ENCODE measurements at regions not wholly inside any gene's neighbourhood (a gene's known extent, or its start where the extent isn't known, plus 50 kb on each side); places are given as distances from the start of the nearest gene placed in this dataset.

DNA sequence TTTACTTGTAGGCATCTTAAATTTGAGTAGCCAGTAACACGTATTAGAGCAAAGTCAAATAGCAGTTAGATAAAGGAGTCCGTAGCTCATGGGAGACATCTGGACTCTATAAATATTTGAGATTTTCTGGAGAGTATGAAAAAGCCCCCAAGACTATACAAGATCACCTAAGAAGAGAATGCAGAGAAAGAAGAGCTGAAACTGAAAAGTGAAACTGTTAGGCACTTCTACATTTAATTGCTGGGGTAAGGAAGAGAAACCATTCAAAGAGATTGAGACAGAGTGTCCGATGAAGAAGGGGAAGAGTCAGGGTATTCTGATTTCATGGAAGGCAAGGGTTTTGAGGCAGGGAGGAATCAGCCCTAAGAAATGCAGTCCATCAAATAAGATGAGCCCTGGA, 2372.1 kb downstream of the MAT2B start:
- DNase-seq (ENCODE audit: low read depth): no peak
- no peak overlapping the region for H3K4me3 ChIP-seq (ENCODE audit: low read depth, low read length)
- TF ChIP-seq, protein P1, sequence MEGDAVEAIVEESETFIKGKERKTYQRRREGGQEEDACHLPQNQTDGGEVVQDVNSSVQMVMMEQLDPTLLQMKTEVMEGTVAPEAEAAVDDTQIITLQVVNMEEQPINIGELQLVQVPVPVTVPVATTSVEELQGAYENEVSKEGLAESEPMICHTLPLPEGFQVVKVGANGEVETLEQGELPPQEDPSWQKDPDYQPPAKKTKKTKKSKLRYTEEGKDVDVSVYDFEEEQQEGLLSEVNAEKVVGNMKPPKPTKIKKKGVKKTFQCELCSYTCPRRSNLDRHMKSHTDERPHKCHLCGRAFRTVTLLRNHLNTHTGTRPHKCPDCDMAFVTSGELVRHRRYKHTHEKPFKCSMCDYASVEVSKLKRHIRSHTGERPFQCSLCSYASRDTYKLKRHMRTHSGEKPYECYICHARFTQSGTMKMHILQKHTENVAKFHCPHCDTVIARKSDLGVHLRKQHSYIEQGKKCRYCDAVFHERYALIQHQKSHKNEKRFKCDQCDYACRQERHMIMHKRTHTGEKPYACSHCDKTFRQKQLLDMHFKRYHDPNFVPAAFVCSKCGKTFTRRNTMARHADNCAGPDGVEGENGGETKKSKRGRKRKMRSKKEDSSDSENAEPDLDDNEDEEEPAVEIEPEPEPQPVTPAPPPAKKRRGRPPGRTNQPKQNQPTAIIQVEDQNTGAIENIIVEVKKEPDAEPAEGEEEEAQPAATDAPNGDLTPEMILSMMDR (IDR thresholded peaks at IDR 0.05; ENCODE audit: low read depth, low read length): no peak
- TF ChIP-seq, protein P2, sequence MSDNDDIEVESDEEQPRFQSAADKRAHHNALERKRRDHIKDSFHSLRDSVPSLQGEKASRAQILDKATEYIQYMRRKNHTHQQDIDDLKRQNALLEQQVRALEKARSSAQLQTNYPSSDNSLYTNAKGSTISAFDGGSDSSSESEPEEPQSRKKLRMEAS (IDR thresholded peaks at IDR 0.05; ENCODE audit: low read depth, low read length): no peak
- TF ChIP-seq POLR2A (IDR thresholded peaks at IDR 0.05; ENCODE audit: extremely low read depth, insufficient read length) (no peak), MYC (IDR thresholded peaks at IDR 0.05; ENCODE audit: low read depth, low read length) (no peak)

GRCh38 chr5:165881259-165881658, 2375.8 kb downstream of the MAT2B start:
- no peak for TF ChIP-seq MYC (IDR thresholded peaks at IDR 0.05; ENCODE audit: low read depth, low read length)
- TF ChIP-seq, protein P2 (IDR thresholded peaks at IDR 0.05; ENCODE audit: low read depth, low read length): no peak
- TF ChIP-seq, protein P1 (IDR thresholded peaks at IDR 0.05; ENCODE audit: low read depth, low read length): peak; percentile 4
- TF ChIP-seq POLR2A (IDR thresholded peaks at IDR 0.05; ENCODE audit: extremely low read depth, insufficient read length): no peak
- peak; percentile 20 for DNase-seq (ENCODE audit: low read depth)
- H3K4me3 ChIP-seq (ENCODE audit: low read depth, low read length): no peak overlapping the region

DNA sequence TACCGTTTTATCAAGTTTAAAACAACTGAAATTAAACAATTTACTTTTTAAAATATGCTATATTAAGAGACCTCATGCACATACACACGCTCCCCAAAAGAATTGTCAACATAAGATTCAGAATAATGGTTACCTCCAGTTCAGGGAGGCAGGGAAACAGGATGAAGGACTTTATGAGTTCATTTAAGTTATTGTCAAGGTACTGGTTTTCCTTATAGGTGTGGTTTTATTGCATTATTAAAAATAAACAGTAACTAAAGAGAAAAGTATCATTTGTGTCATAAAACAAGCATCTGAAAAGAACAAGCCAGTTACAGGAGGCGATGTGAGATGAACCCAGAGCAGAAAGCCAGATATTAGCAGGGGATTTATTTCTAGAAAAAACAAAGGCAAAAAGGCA, 2376.7 kb downstream of the MAT2B start:
- DNase-seq (ENCODE audit: low read depth): no peak
- H3K4me3 ChIP-seq (ENCODE audit: low read depth, low read length): no peak overlapping the region
- TF ChIP-seq, protein P2 (IDR thresholded peaks at IDR 0.05; ENCODE audit: low read depth, low read length): no peak
- TF ChIP-seq MYC (IDR thresholded peaks at IDR 0.05; ENCODE audit: low read depth, low read length) (no peak), POLR2A (IDR thresholded peaks at IDR 0.05; ENCODE audit: extremely low read depth, insufficient read length) (no peak)
- TF ChIP-seq, protein P1 (IDR thresholded peaks at IDR 0.05; ENCODE audit: low read depth, low read length): no peak

- H3K4me3 ChIP-seq (ENCODE audit: low read depth, low read length): no peak overlapping the region
- no peak for DNase-seq (ENCODE audit: low read depth)
- TF ChIP-seq POLR2A (IDR thresholded peaks at IDR 0.05; ENCODE audit: extremely low read depth, insufficient read length) (no peak), MYC (IDR thresholded peaks at IDR 0.05; ENCODE audit: low read depth, low read length) (no peak)
- TF ChIP-seq, protein P1 (IDR thresholded peaks at IDR 0.05; ENCODE audit: low read depth, low read length): no peak
- TF ChIP-seq, protein P2 (IDR thresholded peaks at IDR 0.05; ENCODE audit: low read depth, low read length): no peak
Observed at GRCh38 chr5:165885623-165886350, 2380.4 kb downstream of the MAT2B start.

GRCh38 chr5:165887147-165887546, 2381.7 kb downstream of the MAT2B start:
- DNase-seq (ENCODE audit: low read depth): no peak
- TF ChIP-seq, protein P1 (IDR thresholded peaks at IDR 0.05; ENCODE audit: low read depth, low read length): no peak
- TF ChIP-seq, protein P2 (IDR thresholded peaks at IDR 0.05; ENCODE audit: low read depth, low read length): no peak
- TF ChIP-seq MYC (IDR thresholded peaks at IDR 0.05; ENCODE audit: low read depth, low read length) (no peak), POLR2A (IDR thresholded peaks at IDR 0.05; ENCODE audit: extremely low read depth, insufficient read length) (no peak)
- no peak overlapping the region for H3K4me3 ChIP-seq (ENCODE audit: low read depth, low read length)

Data from NB4 (cell line).